ENCODE measurements at regions not wholly inside any gene's neighbourhood (a gene's known extent, or its start where the extent isn't known, plus 50 kb on each side); places are given as distances from the start of the nearest gene placed in this dataset.

DNA sequence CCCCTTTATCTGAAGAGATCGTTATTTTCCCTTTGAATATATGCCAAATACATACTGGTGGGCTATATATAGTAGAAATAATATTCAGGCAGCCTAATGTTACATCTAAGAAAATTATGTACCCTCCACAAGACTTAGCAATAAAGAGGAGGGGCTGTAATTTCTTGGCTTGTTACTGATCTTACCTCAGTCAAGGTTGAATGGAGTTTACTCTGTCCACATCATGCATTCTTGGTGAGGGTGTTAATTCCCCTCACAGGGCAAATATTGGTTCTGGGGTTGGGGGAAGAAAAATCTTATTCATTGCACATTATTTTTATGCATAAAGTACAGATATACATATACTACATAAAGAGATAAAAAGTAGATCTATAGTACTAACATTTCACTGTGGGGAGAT lies 145.8 kb upstream of the ANK3 start:
- Histone ChIP-seq H3K9me3 (ENCODE audit: control insufficient read depth, insufficient read depth, low read length) (no peaks in the 10 kb centered on the region), H3K4me3 (ENCODE audit: low read length) (no peak overlapping the region), H3K36me3 (ENCODE audit: control insufficient read depth, insufficient read depth, low read length) (no peaks in the 10 kb centered on the region), H3K4me1 (ENCODE audit: control insufficient read depth, insufficient read depth, low read length) (no peaks in the 10 kb centered on the region), H3K27me3 (ENCODE audit: control insufficient read depth, insufficient read depth, low read length) (no peaks in the 10 kb centered on the region), H3K27ac (ENCODE audit: low read length) (no peak overlapping the region)
- Mint-ChIP-seq H3K4me3 (no peak overlapping the region), H3K27me3 (ENCODE audit: low read depth in 2 of 2) (no peaks in the 10 kb centered on the region), H3K9me3 (no peaks in the 10 kb centered on the region), H3K27ac (no peak overlapping the region), H3K36me3 (no peaks in the 10 kb centered on the region), H3K4me1 (no peaks in the 10 kb centered on the region)
- intact Hi-C loops (cut with micrococcal nuclease) = no loop called here
- DNase-seq (no peak), ATAC-seq (no peak)
- TF ChIP-seq, protein P1, sequence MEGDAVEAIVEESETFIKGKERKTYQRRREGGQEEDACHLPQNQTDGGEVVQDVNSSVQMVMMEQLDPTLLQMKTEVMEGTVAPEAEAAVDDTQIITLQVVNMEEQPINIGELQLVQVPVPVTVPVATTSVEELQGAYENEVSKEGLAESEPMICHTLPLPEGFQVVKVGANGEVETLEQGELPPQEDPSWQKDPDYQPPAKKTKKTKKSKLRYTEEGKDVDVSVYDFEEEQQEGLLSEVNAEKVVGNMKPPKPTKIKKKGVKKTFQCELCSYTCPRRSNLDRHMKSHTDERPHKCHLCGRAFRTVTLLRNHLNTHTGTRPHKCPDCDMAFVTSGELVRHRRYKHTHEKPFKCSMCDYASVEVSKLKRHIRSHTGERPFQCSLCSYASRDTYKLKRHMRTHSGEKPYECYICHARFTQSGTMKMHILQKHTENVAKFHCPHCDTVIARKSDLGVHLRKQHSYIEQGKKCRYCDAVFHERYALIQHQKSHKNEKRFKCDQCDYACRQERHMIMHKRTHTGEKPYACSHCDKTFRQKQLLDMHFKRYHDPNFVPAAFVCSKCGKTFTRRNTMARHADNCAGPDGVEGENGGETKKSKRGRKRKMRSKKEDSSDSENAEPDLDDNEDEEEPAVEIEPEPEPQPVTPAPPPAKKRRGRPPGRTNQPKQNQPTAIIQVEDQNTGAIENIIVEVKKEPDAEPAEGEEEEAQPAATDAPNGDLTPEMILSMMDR (IDR thresholded peaks at IDR 0.05) = no peak
- no CpG with 5 or more reads among the region's 1 CpG for WGBS (ENCODE audit: insufficient coverage)

DNA sequence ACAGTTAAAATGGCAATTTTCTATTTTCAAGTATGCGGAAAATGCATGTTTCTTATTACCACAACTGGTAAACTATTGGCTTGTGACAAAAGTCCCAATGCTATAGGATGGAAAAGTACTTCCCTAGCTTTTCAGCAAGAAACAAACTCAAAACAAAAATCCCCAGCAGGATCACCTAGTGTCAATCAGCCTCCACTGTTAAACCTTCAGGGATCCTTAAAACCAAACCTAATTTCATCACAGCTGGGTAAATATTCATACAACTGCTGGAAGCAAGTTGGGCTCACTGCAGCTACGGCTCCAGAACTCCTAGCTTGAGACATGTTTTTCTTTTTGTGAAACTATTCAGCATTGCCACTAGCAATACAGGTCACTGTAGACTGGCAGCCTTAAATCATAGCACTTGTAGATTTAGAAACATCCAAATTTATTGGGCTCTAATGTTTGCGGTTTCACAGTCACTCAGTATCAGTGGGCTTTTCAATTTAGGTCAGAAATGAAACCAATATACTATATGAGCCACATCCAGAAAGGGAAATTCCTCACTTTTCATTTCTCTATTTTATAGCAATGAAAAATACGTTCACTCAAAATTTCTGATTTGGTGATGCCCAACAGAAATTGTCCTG lies 145.2 kb upstream of the ANK3 start:
- no peak for ATAC-seq
- Histone ChIP-seq H3K27ac (ENCODE audit: low read length) (no peak overlapping the region), H3K9me3 (ENCODE audit: control insufficient read depth, insufficient read depth, low read length) (no peaks in the 10 kb centered on the region), H3K36me3 (ENCODE audit: control insufficient read depth, insufficient read depth, low read length) (no peaks in the 10 kb centered on the region), H3K27me3 (ENCODE audit: control insufficient read depth, insufficient read depth, low read length) (no peaks in the 10 kb centered on the region), H3K4me1 (ENCODE audit: control insufficient read depth, insufficient read depth, low read length) (no peaks in the 10 kb centered on the region), H3K4me3 (ENCODE audit: low read length) (no peak overlapping the region)
- TF ChIP-seq, protein P1 (IDR thresholded peaks at IDR 0.05) = no peak
- no peak for DNase-seq
- WGBS (ENCODE audit: insufficient coverage) = 70% methylated on average over 4 of the region's 4 CpGs
- no peak overlapping the region for H3K27ac Mint-ChIP-seq
- no peaks in the 10 kb centered on the region for H3K27me3 Mint-ChIP-seq (ENCODE audit: low read depth in 2 of 2)
- intact Hi-C loops (cut with micrococcal nuclease) = no loop called here
- no peaks in the 10 kb centered on the region for H3K9me3 Mint-ChIP-seq
- no peaks in the 10 kb centered on the region for H3K36me3 Mint-ChIP-seq
- H3K4me1 Mint-ChIP-seq = no peaks in the 10 kb centered on the region
- no peak overlapping the region for H3K4me3 Mint-ChIP-seq

DNA sequence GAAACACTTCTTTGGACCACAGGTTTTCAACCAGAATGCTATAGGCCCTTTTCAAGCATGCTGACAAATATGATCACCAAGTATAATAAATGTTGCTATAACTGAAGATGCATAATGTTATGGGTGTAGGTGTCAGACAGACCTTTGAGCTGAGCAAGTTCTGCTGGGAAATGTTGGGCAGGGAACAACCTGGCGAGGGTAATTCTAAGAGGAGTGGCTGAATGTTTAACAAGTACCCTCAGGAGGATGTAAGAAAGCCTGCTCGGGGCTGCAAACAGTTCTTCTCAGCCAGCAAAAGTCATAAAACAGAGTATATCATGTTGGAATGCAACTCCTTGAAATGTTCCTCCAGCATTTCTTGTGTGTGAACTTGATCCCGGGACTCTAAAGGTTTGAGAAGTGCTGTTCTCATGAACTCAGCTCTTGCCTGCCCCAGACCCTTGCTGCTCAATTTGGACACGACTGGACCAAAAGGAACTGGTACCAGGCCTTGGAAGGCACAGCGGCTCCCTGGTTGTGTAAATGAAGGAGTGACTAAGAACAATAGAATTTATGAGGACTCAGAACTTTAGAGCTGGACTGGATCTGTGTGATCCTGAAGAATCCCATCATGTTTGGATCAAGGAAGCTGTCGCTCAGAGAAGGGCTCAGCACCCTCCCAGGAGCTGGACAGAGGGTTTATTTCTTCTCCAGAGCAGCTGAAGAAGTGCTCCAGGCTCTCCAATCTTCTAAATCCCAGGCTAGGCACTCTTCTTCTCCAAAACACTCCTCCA lies 143.2 kb upstream of the ANK3 start:
- H3K4me3 Mint-ChIP-seq = no peak overlapping the region

More for the DNA sequence above, 143.2 kb upstream of the ANK3 start:
- no peak for ATAC-seq
- WGBS (ENCODE audit: insufficient coverage) = 69% methylated on average over 6 of the region's 6 CpGs
- no peaks in the 10 kb centered on the region for H3K4me1 Mint-ChIP-seq
- H3K36me3 ChIP-seq (ENCODE audit: control insufficient read depth, insufficient read depth, low read length) = no peaks in the 10 kb centered on the region
- H3K27ac ChIP-seq (ENCODE audit: low read length) = no peak overlapping the region
- no peak overlapping the region for H3K4me3 ChIP-seq (ENCODE audit: low read length)
- H3K27me3 Mint-ChIP-seq (ENCODE audit: low read depth in 2 of 2) = no peaks in the 10 kb centered on the region
- H3K36me3 Mint-ChIP-seq = no peaks in the 10 kb centered on the region
- TF ChIP-seq, protein P1 (IDR thresholded peaks at IDR 0.05) = no peak
- H3K27me3 ChIP-seq (ENCODE audit: control insufficient read depth, insufficient read depth, low read length) = no peaks in the 10 kb centered on the region
- no peak for DNase-seq
- H3K9me3 ChIP-seq (ENCODE audit: control insufficient read depth, insufficient read depth, low read length) = no peaks in the 10 kb centered on the region
- H3K27ac Mint-ChIP-seq = no peak overlapping the region
- no peaks in the 10 kb centered on the region for H3K4me1 ChIP-seq (ENCODE audit: control insufficient read depth, insufficient read depth, low read length)
- no peaks in the 10 kb centered on the region for H3K9me3 Mint-ChIP-seq
- intact Hi-C loops (cut with micrococcal nuclease) = no loop called here

Data from natural killer cell (primary cell).